HepG2 (cell line): ENCODE measurements at regions not wholly inside any gene's neighbourhood (a gene's known extent, or its start where the extent isn't known, plus 50 kb on each side); places are given as distances from the start of the nearest gene placed in this dataset.

Source experiments
- ATAC-seq: fragments of 200-7000 bp; cut with Tn5 transposase; 3 replicates; pipeline ENCODE4 v1.9.1; 2020; ENCODE audit warnings: mild to moderate bottlenecking, moderate library complexity
- BruUV-seq: library from RNA; stranded (reverse); fragments of 400-500 nt; replicated peaks from 2 replicates; lab custom pipeline; 2021; lab: Mats Ljungman, UMichigan
- CTCF ChIA-PET: fragments of 300-600 bp; formaldehyde crosslinking; extraction: SDS; loops from one replicate; lab custom pipeline; 2021; ENCODE audit warnings: low total read pairs, inconsistent platforms, low intra/inter-chr PET ratio; lab: Yijun Ruan, JAX
- POLR2A ChIA-PET: fragments of 350-600 bp; sonication (Branson Sonifier 250); formaldehyde crosslinking; loops from one replicate; lab custom pipeline; 2020; ENCODE audit warnings: antibody characterized with exemption, inconsistent platforms; lab: Yijun Ruan, JAX
- DNase-seq: peaks from one replicate; pipeline ENCODE4 v3.0.0-alpha.2; 2015; ENCODE audit warnings: low spot score
- FAIRE-seq: peaks from 3 replicates; lab custom pipeline; 2011; peaks lifted over from hg19 to GRCh38; lab: Jason Lieb, UNC
- H2AFZ ChIP-seq: one replicate; pipeline ENCODE4 v1.6.1; 2011; ENCODE audit warnings: low read length, inconsistent platforms
- H3K27ac ChIP-seq: fragments of 300-600 bp; 3 replicates; pipeline ENCODE4 v1.8.0; 2011; ENCODE audit warnings: mixed run types, mild to moderate bottlenecking, mixed read lengths, low read length, inconsistent platforms; ENCODE audit not compliant: insufficient read depth; ENCODE audit errors: extremely low read length
- H3K27me3 ChIP-seq, 2 experiments: fragments of 200-600 bp in 1 of 2; 2 replicates in 1 of 2; 3 replicates in 1 of 2; pipeline versions ENCODE4 v1.6.0 to v1.8.0; 2011; ENCODE audit warnings: low read length in 2 of 2, mild to moderate bottlenecking in 2 of 2, moderate library complexity in 2 of 2, inconsistent platforms in 1 of 2; ENCODE audit not compliant: insufficient read depth in 2 of 2, control insufficient read depth in 1 of 2
- H3K36me3 ChIP-seq, 2 experiments: fragments of 200-600 bp in 1 of 2; replicated peaks in 1 of 2; 2 replicates in 1 of 2; 3 replicates in 1 of 2; pipeline versions ENCODE4 v1.5.1 to v1.8.0; 2011; ENCODE audit warnings: low read length in 2 of 2, inconsistent platforms in 1 of 2; ENCODE audit not compliant: insufficient read depth in 2 of 2, control insufficient read depth in 1 of 2
- H3K4me1 ChIP-seq: 2 replicates; pipeline ENCODE4 v1.5.1; 2012; ENCODE audit warnings: low read length, inconsistent platforms; ENCODE audit not compliant: insufficient read depth
- H3K4me2 ChIP-seq: 2 replicates; pipeline ENCODE4 v1.6.0; 2011; ENCODE audit warnings: low read depth, low read length, inconsistent platforms
- H3K4me3 ChIP-seq, 3 experiments: fragments of 200-600 bp in 1 of 3; sonication (generic), shearing (Covaris generic) in 1 of 3; replicated peaks in 1 of 3; 2 replicates each; pipeline ENCODE4 v1.5.1; 2011 to 2016; ENCODE audit warnings: low read length in 3 of 3, inconsistent platforms in 2 of 3, low read depth in 2 of 3, mild to moderate bottlenecking in 2 of 3, control low read depth in 1 of 3, mixed read lengths in 1 of 3; ENCODE audit not compliant: insufficient read depth in 1 of 3
- H3K79me2 ChIP-seq: one replicate; pipeline ENCODE4 v1.6.1; 2011; ENCODE audit warnings: low read length, inconsistent platforms; ENCODE audit not compliant: insufficient read depth
- H3K9ac ChIP-seq: 2 replicates; pipeline ENCODE4 v1.6.0; 2011; ENCODE audit warnings: mild to moderate bottlenecking, low read depth, low read length, inconsistent platforms; ENCODE audit not compliant: insufficient read depth
- H3K9me3 ChIP-seq: 2 replicates; pipeline ENCODE4 v1.5.1; 2012; ENCODE audit warnings: mild to moderate bottlenecking, low read length
- H4K20me1 ChIP-seq: 2 replicates; pipeline ENCODE4 v1.6.0; 2011; ENCODE audit warnings: inconsistent platforms, mild to moderate bottlenecking, low read length, moderate library complexity; ENCODE audit not compliant: insufficient read depth
- CHD2 ChIP-seq: IDR thresholded peaks from 2 replicates; pipeline ENCODE4 v1.6.1; 2011; ENCODE audit warnings: low read depth, low read length, improper control_type of control experiment
- FOSL1 ChIP-seq: sonication (generic); formaldehyde crosslinking; IDR thresholded peaks from 2 replicates; pipeline ENCODE4 v1.9.0; 2021; ENCODE audit warnings: missing genetic modification reagents, borderline replicate concordance
- FOXC1 ChIP-seq: sonication (generic); formaldehyde crosslinking; IDR thresholded peaks from 2 replicates; pipeline ENCODE4 v1.8.0; 2022; ENCODE audit warnings: mild to moderate bottlenecking, missing genetic modification reagents, borderline replicate concordance
- MTA1 ChIP-seq: sonication (generic); formaldehyde crosslinking; IDR thresholded peaks from 2 replicates; pipeline ENCODE4 v1.4.0; 2020; ENCODE audit warnings: missing genetic modification reagents, mild to moderate bottlenecking, borderline replicate concordance
- MXD1 ChIP-seq: sonication (generic); formaldehyde crosslinking; IDR thresholded peaks from 2 replicates; pipeline ENCODE4 v1.4.0; 2020; ENCODE audit warnings: mild to moderate bottlenecking, missing genetic modification reagents
- NFKBIZ ChIP-seq: IDR thresholded peaks from 2 replicates; pipeline ENCODE4 v1.6.1; 2018; ENCODE audit warnings: missing genetic modification reagents, missing compliant biosample characterization
- PLSCR1 ChIP-seq: sonication (generic); formaldehyde crosslinking; IDR thresholded peaks from 2 replicates; pipeline ENCODE4 v1.5.0; 2020; ENCODE audit warnings: missing genetic modification reagents, mild to moderate bottlenecking, borderline replicate concordance
- SMARCE1 ChIP-seq: fragments of 450-650 bp; IDR thresholded peaks from 2 replicates; pipeline ENCODE4 v1.6.1; 2017; ENCODE audit warnings: borderline replicate concordance
- STAT6 ChIP-seq: sonication (generic); formaldehyde crosslinking; IDR thresholded peaks from 2 replicates; pipeline ENCODE4 v1.4.0; 2020; ENCODE audit warnings: missing genetic modification reagents, mild to moderate bottlenecking, borderline replicate concordance
- ZKSCAN1 ChIP-seq: fragments of 150-350 bp; IDR thresholded peaks from 2 replicates; pipeline ENCODE4 v1.6.1; 2014; ENCODE audit warnings: low read length
- ZNF18 ChIP-seq: sonication (generic); formaldehyde crosslinking; IDR thresholded peaks from 2 replicates; pipeline ENCODE4 v1.8.0; 2022; ENCODE audit warnings: mild to moderate bottlenecking, missing genetic modification reagents; ENCODE audit not compliant: insufficient replicate concordance
- ZSCAN22 ChIP-seq: sonication (generic); formaldehyde crosslinking; IDR thresholded peaks from 2 replicates; pipeline ENCODE4 v1.4.0; 2020; ENCODE audit warnings: mild to moderate bottlenecking, missing genetic modification reagents
- WGBS: methylation state at CpG from one replicate; pipeline ENCODE4 v1.1.6; 2017; ENCODE audit warnings: low lambda C conversion rate; 5-methylcytosine and 5-hydroxymethylcytosine counted together
- in situ Hi-C: cut with HindIII; loops from 2 replicates; pipeline ENCODE4 v1.10.0; 2017; ENCODE audit warnings: low pct_unique_long_range_greater_than_20kb; ENCODE audit not compliant: extremely low pct_ligation_motif_present
- intact Hi-C: fragments of 100-400 bp; cut with micrococcal nuclease; formaldehyde crosslinking; loops from one replicate; pipeline ENCODE4 v1.10.0; 2022; ENCODE audit not compliant: unreplicated experiment

GRCh38 chr1:88472714-88473113 is 211.4 kb upstream of the PKN2 start:
- H4K20me1 ChIP-seq, result no peaks in the 10 kb centered on the region
- ChIA-PET POLR2A (no interaction called here), CTCF (no interaction called here)
- no peak for DNase-seq
- H3K4me1 ChIP-seq, result no peaks in the 10 kb centered on the region
- no peak for ATAC-seq
- H3K9me3 ChIP-seq, result no peaks in the 10 kb centered on the region
- no peaks in the 10 kb centered on the region for H3K27me3 ChIP-seq
- 15% methylated on average over 1 of the region's 1 CpG for WGBS
- no peaks in the 10 kb centered on the region for H3K36me3 ChIP-seq
- H3K79me2 ChIP-seq, result no peaks in the 10 kb centered on the region
- no peak overlapping the region for H3K4me2 ChIP-seq
- H3K27ac ChIP-seq, result no peak overlapping the region
- H3K4me3 ChIP-seq, result no peak overlapping the region
- intact Hi-C loops (no loop called here), in situ Hi-C loops (no loop called here)
- H2AFZ ChIP-seq, result no peak overlapping the region
- BruUV-seq, result no TSS peak
- FAIRE-seq, result no peak
- TF ChIP-seq FOXC1 (CRISPR knock-in tag) (no peak), PLSCR1 (CRISPR knock-in tag) (no peak), NFKBIZ (CRISPR knock-in tag) (no peak), MXD1 (no peak), ZNF18 (CRISPR knock-in tag) (no peak), STAT6 (CRISPR knock-in tag) (no peak), ZSCAN22 (no peak), MTA1 (CRISPR knock-in tag) (no peak), SMARCE1 (no peak), CHD2 (no peak), ZKSCAN1 (no peak), FOSL1 (CRISPR knock-in tag) (no peak)
- no peak overlapping the region for H3K9ac ChIP-seq
